Left lobe of liver (tissue), 2 donors: ENCODE measurements at regions not wholly inside any gene's neighbourhood (a gene's known extent, or its start where the extent isn't known, plus 50 kb on each side); places are given as distances from the start of the nearest gene placed in this dataset.
A peak's percentile ranks its signal among the peaks of the same experiment; 100 is the strongest.

Source experiments
- ATAC-seq: fragments of 200-7000 bp; cut with Tn5 transposase; one replicate; pipeline ENCODE4 v1.9.1; 2020; ENCODE audit warnings: mild to moderate bottlenecking, moderate library complexity
- DNase-seq: peaks from one replicate; pipeline ENCODE4 v3.0.0-alpha.2; 2020; ENCODE audit warnings: low spot score
- donor health status: DM: no; HTN: no; CAD: no; lungs with moderate emphysema.
- donor health status: DM: no; HTN: yes; CAD: no.

DNA sequence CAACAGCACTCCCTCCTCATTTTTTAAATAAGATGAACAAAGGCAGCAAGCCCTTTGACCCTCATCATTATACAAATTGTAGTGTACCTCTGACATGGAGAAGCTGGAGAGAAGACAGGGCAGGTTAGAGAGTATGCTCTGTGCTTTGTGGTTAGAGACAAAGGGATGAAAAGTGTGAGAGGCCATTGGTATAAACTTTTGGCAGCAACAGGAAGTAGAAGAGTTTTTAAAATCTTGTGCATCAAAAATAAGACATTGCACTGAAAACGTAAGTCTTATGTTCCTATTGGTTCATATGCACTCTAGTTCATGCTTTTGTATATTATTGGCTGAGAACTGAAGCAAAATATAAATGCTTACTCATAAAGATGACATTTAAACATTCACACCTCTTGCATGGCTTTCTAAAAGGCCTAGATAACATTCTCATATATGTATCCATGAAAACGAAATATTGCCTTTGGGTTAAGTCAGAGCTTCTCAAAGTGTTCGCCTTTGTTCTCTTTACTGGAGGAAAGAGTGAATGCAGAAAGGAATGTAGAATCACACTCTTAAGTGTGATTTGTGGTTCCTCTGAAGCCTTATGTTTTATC lies 158.0 kb downstream of the PALM2AKAP2 start:
- DNase-seq (no peak), ATAC-seq (no peak)

DNA sequence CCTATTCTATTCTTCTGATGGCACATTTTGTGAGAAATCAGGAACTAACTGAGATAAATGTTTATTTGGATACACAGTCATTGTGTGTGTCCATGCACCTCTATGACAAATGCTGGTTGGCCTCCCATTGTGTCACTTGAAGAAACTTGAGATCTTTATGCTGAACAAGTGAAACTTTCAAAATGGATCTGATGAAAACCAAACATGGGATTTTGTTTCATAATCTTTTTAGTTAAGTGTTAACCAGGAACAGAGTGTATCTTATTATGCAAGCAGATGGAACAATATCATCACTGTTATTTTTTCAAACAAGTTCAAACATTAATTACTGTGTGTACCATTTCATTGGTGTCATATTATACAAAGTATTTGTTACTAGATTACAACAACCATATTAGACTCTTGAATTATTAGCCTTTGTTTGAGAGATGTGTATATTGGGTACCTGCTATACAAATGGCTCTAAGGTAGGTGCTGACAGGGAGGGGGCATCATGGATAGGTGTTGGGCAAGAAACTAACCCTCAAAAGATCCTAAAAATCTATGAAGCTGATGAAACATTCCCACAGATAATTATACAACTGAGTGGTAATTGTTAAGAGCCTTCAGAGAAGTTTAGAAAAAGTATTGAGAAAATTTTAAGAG lies 159.8 kb downstream of the PALM2AKAP2 start:
- peak; percentile 78 for ATAC-seq
- DNase-seq: no peak

DNA sequence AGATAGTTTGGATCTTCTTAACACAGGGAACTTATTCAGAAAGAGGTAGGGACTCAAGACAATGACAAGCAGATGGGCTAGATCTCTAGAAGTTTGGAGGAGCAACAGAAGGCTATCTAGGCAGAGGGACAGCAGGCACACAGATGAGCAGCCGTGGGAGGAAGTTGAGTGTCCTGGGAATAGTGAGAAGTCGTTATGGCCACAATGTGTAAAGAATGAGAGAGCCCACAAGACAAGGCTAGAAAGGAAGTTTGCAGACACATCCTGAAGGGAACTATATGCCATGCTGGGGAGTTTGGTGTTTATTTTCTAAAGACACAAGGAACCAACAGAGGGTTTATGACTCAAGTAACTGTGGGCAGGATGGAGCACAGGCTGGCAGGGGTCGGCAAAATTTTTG lies 160.6 kb downstream of the PALM2AKAP2 start:
- DNase-seq (no peak), ATAC-seq (no peak)

DNA sequence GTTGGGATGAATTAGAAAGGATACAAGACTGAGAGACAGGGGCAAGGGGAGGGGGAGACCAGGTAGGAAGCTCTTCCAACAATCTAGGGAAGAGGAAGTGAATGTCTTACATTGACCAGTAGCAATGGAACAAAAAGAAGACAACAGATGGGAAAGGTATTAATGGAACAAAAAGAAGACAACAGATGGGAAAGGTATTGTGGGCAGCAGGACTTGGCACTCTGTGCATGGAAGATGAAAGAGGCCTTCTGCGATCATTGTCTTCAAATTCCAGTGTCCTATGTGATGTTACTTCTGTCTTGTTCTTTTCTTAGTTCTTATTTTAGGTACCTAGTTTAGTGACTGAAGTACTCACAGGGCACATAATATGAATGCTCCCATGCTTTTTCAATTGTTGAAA lies 161.8 kb downstream of the PALM2AKAP2 start:
- DNase-seq (no peak), ATAC-seq (no peak)

DNA sequence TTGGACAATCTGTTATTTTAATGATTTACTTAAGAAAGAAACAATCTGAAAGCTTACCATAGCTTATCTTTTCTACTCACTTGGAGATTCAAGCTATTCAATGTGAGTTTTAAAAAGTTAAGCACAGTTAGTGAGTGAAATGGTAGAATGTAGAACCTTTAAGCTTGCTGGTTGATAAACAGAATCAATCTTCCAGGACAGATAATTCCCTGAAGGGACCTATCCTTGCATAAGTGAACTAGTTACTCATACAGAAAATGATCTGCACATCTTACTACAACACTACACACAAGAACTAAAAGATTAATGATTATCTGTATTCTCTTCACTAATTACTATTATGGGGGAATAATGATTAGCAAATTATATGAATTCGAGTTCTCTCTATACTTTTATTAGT lies 165.6 kb downstream of the PALM2AKAP2 start:
- ATAC-seq (no peak), DNase-seq (no peak)

DNA sequence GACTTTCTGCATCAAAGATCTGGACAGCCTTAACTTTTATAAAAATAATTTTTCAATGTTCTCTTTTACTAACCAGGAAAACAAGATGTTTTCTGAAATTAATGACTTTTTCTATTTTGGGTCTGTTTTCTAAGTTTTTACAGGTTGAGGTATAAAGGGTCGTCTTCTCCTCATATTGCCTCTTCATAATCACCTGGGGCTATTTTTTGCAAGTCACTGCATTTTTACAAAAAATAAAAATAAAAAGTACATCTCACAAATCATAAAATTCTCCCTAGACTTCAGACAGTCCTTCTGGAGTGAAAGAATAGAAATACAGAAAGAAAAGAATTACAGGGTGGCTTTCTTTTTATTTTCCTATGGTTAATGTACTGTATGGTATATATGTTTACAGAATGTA lies 168.5 kb downstream of the PALM2AKAP2 start:
- DNase-seq: no peak
- ATAC-seq: no peak

DNA sequence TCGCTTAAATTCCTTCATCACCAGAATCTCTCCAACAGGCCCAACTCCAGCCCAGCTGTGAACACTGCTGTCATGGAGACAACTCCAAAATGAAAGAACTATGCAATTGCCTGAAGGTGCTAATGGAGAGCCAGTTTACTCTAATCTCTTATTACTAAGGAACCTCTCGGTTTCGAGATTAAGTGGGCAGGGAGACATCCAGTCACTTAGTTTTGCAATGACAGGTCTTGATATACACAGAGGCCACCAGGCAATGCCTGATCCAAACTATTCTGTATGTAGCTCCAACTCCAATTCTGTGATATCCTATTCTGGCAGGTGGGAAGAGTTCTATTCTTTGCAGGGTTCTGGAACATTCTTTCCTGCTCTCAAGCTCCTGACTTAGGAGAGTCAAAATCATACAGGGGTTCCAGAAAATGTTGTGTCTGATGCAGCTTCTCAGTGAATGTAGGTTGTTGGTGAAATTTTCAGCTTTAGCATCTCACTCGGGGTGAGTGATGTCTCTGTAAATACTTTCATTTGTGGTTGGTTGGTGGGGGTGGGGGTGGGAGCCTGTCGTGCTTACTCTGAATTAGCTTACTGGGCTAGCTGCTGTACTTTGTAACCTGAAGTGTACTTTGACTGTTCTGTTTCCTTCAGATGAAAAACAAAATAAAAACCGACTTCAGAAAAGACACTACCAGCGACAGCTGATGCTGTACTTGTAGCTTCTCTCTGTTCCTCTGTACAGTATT lies 170.9 kb downstream of the PALM2AKAP2 start:
- peak; percentile 88 for ATAC-seq
- no peak for DNase-seq

DNA sequence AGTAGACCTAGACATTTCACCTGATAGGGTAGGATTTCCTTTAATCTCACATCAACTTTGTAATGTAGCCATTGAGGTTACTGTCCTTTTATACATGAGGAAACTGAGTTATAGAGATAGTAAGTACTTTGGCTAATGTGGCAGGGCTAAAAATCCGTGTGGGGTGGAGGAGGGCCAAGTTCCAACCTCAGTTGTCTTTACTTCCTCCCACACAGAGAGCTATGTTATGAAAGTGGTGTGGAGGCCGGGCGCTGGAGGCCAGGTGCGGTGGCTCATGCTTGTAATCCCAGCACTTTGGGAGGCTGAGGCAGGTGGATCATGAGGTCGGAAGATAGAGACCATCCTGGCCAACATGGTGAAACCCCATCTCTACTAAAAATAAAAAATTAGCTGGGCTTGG lies 173.3 kb downstream of the PALM2AKAP2 start:
- DNase-seq (no peak), ATAC-seq (no peak)

DNA sequence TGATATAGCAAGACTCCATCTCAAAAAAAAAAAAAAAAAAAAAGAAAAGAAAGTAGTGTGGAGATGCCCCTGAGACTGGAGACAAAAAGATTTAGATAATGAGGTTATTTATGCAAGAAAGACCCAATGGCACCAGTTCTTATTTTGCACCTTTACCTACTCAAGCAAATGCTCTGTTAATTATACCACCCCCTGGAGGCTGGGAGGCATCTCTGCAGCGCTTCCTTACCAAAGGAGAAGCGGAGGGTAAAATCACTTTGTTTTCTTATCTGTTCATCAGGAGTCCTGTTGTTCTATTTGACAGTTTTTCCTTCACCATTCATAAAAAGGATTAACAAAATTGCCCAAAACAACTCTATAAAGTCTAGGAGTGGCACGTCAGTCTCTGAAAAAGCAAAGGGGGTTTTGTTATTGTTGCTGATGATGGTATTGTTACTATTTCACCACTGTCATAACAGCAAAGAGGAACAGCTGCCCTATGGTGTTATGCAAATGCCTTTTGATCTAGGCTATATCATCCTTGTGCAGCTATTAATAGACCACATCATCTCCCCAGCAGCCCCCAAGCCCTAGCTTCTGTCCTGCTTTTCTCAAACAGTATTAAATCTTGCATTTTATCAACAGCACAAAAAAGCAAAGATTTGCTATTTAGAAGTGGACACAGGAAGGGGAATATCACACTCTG lies 174.0 kb downstream of the PALM2AKAP2 start:
- ATAC-seq (no peak), DNase-seq (no peak)

DNA sequence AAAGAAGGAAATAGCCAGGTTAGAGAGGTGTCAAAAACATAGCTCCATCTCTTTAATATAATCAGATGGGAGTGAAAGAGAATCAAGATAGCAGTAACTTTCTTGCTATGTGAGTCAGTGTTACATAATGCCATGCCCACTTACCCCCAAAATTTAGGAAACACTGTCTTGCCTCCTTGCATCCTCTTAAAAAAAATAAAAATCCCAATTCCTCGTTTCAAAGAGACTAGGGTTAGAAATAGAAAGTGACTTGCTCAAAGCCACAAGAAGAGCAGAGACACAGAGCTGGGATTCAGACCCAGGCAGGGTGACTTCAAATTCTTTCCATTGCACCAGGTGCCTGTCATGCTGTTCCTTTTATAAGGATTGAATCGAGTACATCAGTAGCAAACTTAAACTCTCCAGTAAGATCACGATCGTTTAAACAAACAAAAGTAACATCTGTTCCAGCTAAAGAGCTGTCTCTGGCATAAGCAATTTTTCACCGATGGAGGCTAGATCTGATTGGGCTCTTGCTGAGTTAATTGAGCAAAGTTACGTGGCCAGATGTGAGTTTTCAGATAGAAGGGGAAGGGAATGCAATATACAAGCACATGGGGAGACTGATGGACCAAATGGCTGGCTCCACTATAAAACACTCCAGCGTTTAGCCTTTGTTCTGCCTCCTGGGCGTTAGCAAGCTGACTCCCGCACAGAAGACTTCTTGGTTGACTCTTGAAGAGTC lies 176.9 kb downstream of the PALM2AKAP2 start:
- ATAC-seq (peak; percentile 49), DNase-seq (no peak)

DNA sequence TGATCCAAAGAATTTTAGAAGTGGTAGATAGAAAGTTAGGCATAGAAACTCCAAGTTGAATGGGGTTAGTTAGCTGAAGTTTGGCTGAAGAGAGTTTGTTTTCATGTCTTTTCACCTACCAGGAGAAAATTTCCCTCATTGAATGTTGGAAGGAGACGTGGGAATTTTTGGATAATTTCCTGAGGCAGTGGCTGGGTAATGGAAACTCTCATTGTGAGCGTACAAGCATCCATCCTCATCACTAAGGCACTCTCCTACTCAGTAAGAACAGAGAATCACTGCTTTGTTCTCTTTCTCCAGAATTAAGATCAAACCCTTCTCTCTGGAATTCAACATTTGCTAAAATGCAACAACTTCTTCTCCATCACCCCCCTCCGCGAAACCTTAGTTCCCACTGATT lies 179.7 kb downstream of the PALM2AKAP2 start:
- DNase-seq (no peak), ATAC-seq (no peak)

DNA sequence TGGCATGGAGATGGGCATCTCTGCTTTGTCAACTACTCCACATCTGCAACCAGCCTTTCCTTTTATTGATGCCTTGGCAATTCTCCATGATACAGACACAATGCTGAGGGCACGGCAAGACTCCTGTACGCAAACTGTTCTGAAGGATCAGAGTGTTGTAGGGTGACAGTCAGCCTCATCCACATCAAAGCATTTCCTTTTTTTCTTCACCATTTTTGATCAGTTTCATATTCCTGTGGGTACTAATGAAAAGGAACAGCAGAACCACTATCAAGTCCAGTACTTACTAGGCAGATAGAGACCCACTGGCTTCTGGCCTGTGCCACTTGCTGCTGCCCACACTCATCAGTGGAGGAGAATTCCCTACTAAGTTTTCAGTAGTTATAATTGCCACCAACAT lies 181.6 kb downstream of the PALM2AKAP2 start:
- ATAC-seq: no peak
- DNase-seq: no peak

DNA sequence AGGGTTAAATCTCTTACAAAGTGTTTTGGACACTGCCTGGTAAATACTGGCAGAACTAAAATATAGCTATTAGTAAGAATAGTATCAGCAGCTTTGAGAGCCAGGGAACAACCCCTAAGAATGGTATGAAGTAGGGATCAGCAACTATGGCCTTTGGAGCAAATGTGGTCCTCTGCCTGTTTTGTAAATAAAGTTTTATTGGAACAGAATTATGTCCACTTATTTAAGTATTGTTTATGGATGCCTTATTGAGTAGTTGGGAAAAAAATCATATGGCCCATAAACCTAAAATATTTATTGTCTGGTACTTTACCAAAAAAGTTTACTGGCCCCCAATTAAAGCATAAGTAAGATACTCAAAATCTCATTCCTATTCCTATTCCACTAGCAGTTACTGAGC lies 182.2 kb downstream of the PALM2AKAP2 start:
- ATAC-seq (no peak), DNase-seq (no peak)

DNA sequence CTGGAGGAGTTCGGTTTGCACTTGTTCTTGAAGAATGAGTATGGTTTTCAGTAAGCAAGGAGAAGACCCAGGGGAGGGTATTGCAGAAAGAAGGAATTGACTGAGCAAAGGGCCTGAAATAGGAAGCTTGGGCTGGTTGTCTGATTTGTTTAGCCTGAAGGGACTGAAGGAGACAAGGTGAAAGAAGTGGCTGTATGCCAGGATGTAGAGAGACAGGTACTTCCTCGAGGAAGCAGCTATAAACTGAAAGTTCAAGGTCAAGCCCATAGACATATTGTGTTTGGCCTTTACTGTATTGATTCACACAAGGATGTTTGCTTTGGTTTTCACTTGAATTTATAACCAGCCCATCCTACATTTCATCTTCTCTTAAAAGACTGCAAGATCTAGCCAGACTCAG lies 183.1 kb downstream of the PALM2AKAP2 start:
- DNase-seq (no peak), ATAC-seq (no peak)

DNA sequence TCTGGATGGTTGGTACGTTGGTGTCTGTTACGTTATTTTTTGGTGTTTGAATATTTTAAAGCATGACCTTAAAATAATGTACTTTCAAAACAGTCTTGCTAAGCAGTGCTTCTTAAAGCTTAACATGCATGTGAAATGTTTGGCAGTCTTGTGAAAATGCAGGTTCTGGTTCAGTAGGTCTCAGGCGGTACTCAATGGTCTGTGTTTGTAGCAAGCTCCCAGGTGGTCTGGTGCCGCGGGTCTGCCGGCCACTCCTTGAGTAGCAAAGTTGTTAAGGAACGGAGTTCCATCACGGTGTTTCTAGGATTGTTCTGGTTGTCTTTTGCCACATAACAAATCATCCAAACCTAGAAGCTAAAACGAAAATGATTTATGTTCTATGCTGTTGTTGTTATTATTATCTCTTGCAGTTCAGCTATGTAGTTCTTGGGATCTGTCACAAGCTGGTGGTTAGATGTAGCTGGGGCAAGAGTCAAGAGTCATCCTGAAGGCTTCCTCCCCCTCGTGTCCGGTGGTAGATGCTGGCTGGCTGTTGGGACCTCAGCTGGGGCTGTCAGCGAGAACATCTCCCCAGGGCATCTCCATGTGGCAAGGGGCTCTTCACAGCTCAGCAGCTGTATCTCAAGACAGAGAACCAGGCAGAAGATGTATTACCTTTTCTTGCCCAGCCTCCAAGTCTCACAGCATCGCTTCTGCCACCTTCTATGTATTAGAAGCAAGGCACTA lies 186.8 kb downstream of the PALM2AKAP2 start:
- ATAC-seq: no peak
- DNase-seq: no peak

DNA sequence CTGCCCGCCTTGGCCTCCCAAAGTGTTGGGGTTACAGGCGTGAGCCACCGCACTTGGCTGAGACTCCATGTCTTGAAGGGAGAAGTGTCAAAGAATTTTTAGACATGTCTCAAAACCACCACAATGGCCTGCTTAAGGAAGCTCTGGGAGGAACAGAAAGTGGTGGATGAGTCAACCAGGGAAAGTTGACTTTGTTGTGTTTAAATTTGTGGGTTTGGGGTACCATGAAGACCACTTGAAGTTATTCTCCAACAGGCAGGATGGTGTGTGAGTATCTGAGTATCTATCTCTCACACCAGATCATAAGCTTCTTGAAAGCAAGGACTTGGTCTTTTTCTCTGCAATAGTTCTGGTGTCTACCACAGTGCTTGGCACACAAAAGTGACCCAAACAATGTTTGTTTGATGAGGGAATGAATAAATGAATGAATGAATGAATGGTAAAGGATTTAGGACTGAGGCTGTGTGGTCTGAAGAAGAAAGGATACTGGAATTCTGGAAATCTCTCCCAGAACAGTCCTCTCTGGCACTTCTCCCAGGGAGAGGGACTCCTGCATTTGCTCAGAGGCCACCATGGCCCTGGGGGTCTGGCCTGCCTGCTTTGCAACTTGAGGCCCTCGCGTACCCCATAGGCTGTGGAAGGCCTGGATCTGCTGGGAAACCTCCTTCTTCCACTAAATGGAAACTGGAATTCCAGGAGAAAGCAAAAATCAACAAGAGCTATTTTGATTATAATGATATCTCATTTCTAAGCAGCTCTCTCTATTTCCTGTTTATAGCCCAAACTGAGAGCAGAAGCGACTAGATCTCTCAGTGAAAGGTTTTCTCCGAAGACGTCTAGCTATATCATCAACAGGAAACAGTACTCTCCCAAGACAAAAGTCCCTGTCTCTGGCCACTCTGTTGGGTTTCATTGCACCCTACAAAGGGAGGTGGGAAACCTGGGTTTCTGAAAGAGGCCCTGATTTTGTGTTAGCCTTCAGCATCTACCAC lies 187.9 kb downstream of the PALM2AKAP2 start:
- ATAC-seq (no peak), DNase-seq (no peak)

DNA sequence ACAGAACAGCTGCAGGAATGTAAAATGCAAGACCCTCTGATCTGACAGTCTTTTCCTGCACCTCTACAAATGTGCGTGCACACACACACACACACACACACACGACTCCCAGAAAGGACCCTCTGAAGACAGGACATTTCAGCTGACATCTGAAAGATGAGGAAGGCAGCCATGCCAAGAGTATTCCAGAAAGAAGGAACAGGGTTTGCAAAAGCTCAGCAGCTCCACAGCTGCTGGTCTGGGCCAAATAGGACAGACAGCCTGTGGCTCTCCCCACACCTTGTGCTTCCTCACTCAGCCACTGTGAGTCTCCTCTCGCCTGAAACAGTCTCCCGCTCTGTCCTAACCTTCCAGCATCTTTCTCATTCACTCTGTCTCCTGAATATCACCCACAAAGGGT lies 189.0 kb downstream of the PALM2AKAP2 start:
- peak; percentile 53 for ATAC-seq
- no peak for DNase-seq

DNA sequence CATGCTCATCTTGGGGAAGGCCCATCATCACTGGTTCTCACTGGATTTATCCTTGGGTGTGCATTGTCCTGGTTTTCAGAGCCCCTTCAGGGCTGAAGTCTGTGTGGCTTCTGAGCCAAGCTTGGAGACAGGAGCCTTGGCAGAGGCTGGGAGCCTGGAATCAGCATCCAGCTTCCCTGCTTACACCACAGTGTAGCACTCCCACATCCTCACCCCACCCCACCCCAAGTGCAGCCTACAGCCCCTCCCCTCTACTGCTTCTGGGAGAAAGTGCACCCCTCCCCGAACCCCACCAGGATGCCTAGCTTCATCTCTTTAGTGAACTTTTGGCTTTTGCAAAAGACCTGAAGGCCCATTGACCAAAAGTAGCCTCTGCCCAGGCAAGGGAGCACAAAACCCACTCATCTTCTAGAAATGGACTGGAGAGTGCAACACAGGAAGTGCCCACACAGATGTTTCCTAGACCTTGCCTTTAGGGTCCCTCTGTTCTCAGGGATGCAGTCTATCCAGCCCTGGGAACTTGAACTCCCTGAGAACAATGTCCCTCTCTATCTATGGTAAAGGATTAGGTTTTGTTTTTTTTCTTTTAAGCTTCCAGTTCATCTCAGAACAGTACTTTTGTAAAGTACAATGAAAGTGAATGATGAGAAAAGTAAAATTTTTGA lies 189.7 kb downstream of the PALM2AKAP2 start:
- DNase-seq (no peak), ATAC-seq (no peak)

DNA sequence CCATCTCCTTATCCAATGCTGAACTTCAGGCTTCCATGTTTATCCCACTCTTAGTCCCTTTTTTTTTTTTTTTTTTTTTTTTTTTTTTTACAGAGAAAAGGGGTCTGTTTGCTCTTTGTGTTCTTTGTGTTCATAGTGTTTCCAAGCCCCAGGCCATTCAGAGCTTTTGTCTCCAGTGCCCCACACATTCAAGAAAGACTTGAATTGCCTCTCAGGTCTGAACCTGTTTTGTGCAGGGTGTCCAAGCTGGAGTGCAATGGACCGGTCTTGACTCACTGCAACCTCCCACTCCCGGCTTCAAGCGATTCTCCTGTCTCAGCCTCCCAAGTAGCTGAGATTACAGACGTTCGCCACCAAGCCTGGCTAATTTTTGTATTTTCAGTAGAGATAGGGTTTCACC lies 191.2 kb downstream of the PALM2AKAP2 start:
- no peak for DNase-seq

More for the DNA sequence above, 191.2 kb downstream of the PALM2AKAP2 start:
- no peak for ATAC-seq
